Endothelial cell of umbilical vein (primary cell): ENCODE measurements at regions not wholly inside any gene's neighbourhood (a gene's known extent, or its start where the extent isn't known, plus 50 kb on each side); places are given as distances from the start of the nearest gene placed in this dataset.

Experiments
- BruUV-seq: library from RNA; stranded (reverse); fragments of 400-500 nt; replicated peaks from 2 replicates; lab custom pipeline; 2021; lab: Mats Ljungman, UMichigan
- CTCF ChIA-PET: fragments of 300-600, 350-600 bp; sonication (Branson Sonifier 250); formaldehyde crosslinking; loops from one replicate; lab custom pipeline; 2021; ENCODE audit warnings: antibody characterized with exemption, inconsistent platforms; lab: Charles Lee
- POLR2A ChIA-PET: fragments of 300-600, 350-600 bp; sonication (Branson Sonifier 250); formaldehyde crosslinking; loops from one replicate; lab custom pipeline; 2021; ENCODE audit warnings: antibody characterized with exemption, inconsistent platforms; lab: Charles Lee
- DNase-seq: peaks from one replicate; pipeline ENCODE4 v3.0.0-alpha.2; 2011; ENCODE audit warnings: low read depth, low spot score
- FAIRE-seq: peaks from 2 replicates; lab custom pipeline; 2011; peaks lifted over from hg19 to GRCh38; lab: Jason Lieb, UNC
- H2AFZ ChIP-seq: 2 replicates; pipeline ENCODE4 v1.6.0; 2012; ENCODE audit warnings: low read depth, low read length, control low read depth, inconsistent platforms
- H3K27ac ChIP-seq: 2 replicates; pipeline ENCODE4 v1.5.1; 2011; ENCODE audit warnings: low read depth, mild to moderate bottlenecking, control low read depth, low read length, moderate library complexity; ENCODE audit not compliant: insufficient read depth
- H3K27me3 ChIP-seq, 2 experiments: 2 replicates each; pipeline versions ENCODE4 v1.6.0 to v1.6.1; 2011; ENCODE audit warnings: low read length in 2 of 2, mixed read lengths in 1 of 2; ENCODE audit not compliant: control insufficient read depth in 2 of 2, insufficient read depth in 2 of 2
- H3K36me3 ChIP-seq, 2 experiments: 2 replicates in 1 of 2; 3 replicates in 1 of 2; pipeline ENCODE4 v1.5.1; 2011; ENCODE audit warnings: low read length in 2 of 2, mild to moderate bottlenecking in 1 of 2, moderate library complexity in 1 of 2; ENCODE audit not compliant: control insufficient read depth in 2 of 2, insufficient read depth in 2 of 2; ENCODE audit errors: extremely low read depth in 1 of 2
- H3K4me1 ChIP-seq: 3 replicates; pipeline ENCODE4 v1.5.1; 2011; ENCODE audit warnings: mild to moderate bottlenecking, low read length; ENCODE audit not compliant: control insufficient read depth, insufficient read depth; ENCODE audit errors: extremely low read depth
- H3K4me2 ChIP-seq: 2 replicates; pipeline ENCODE4 v1.6.1; 2011; ENCODE audit warnings: low read length, control low read depth, mixed read lengths; ENCODE audit not compliant: insufficient read depth
- H3K4me3 ChIP-seq, 3 experiments: fragments of 200-600 bp in 1 of 3; sonication (generic), shearing (Covaris generic) in 1 of 3; replicated peaks in 1 of 3; 2 replicates each; pipeline ENCODE4 v1.5.1; 2011 to 2016; ENCODE audit warnings: control low read depth in 3 of 3, low read length in 3 of 3, mild to moderate bottlenecking in 2 of 3, inconsistent platforms in 1 of 3, low read depth in 1 of 3, moderate library complexity in 1 of 3; ENCODE audit not compliant: insufficient read depth in 1 of 3
- H3K79me2 ChIP-seq: 2 replicates; pipeline ENCODE4 v1.6.0; 2012; ENCODE audit warnings: low read length, inconsistent platforms; ENCODE audit not compliant: control insufficient read depth, insufficient read depth
- H3K9ac ChIP-seq: replicated peaks from 2 replicates; pipeline ENCODE3; 2011; ENCODE audit warnings: low read length, control low read depth; ENCODE audit not compliant: insufficient read depth; ENCODE audit errors: extremely low read depth
- H3K9me1 ChIP-seq: replicated peaks from 3 replicates; pipeline ENCODE4 v1.6.0; 2011; ENCODE audit warnings: mild to moderate bottlenecking, low read length; ENCODE audit not compliant: control insufficient read depth, insufficient read depth; ENCODE audit errors: extremely low read depth
- H3K9me3 ChIP-seq: replicated peaks from 2 replicates; pipeline ENCODE4 v1.5.1; 2012; ENCODE audit warnings: low read length, inconsistent platforms; ENCODE audit not compliant: control insufficient read depth, insufficient read depth
- H4K20me1 ChIP-seq: replicated peaks from 2 replicates; pipeline ENCODE3; 2011; ENCODE audit warnings: mild to moderate bottlenecking, low read length; ENCODE audit not compliant: control insufficient read depth, insufficient read depth; ENCODE audit errors: extremely low read depth
- CTCF ChIP-seq, 2 donors: IDR thresholded peaks; 1 replicate in 1 of 2; 2 replicates in 1 of 2; pipeline ENCODE4 v1.5.1; 2011; ENCODE audit warnings: low read length in 2 of 2, mild to moderate bottlenecking in 2 of 2, moderate library complexity in 2 of 2, control low read depth in 1 of 2, inconsistent platforms in 1 of 2, low read depth in 1 of 2; ENCODE audit not compliant: insufficient read depth in 1 of 2; ENCODE audit errors: extremely low read depth in 1 of 2
- EZH2 ChIP-seq: IDR thresholded peaks from 2 replicates; pipeline ENCODE4 v1.6.1; 2012; ENCODE audit warnings: borderline replicate concordance, low read depth, mild to moderate bottlenecking, moderate library complexity, low read length, inconsistent platforms; ENCODE audit not compliant: severe bottlenecking
- FOS ChIP-seq: IDR thresholded peaks from 2 replicates; pipeline ENCODE4 v1.6.1; 2011; ENCODE audit warnings: mild to moderate bottlenecking, low read length, moderate library complexity, borderline replicate concordance; ENCODE audit not compliant: insufficient read depth
- GATA2 ChIP-seq: IDR thresholded peaks from 2 replicates; pipeline ENCODE4 v1.7.0; 2011; ENCODE audit warnings: low read depth, mild to moderate bottlenecking, moderate library complexity, mixed read lengths, low read length; ENCODE audit not compliant: insufficient read length, insufficient read depth
- JUN ChIP-seq: IDR thresholded peaks from 2 replicates; pipeline ENCODE4 v1.6.1; 2011; ENCODE audit warnings: borderline replicate concordance, low read depth; ENCODE audit not compliant: insufficient read length, insufficient read depth
- MAX ChIP-seq: IDR thresholded peaks from 2 replicates; pipeline ENCODE4 v1.6.1; 2011; ENCODE audit not compliant: insufficient read depth, insufficient read length
- MYC ChIP-seq: IDR thresholded peaks from one replicate; pipeline ENCODE4 v1.6.1; 2011; ENCODE audit warnings: mild to moderate bottlenecking, low read depth, low read length
- POLR2A ChIP-seq: IDR thresholded peaks from 2 replicates; pipeline ENCODE4 v1.6.1; 2012; ENCODE audit warnings: low read depth, mild to moderate bottlenecking, control low read depth, low read length
- POLR2AphosphoS5 ChIP-seq: IDR thresholded peaks from 2 replicates; pipeline ENCODE4 v1.6.1; 2012; ENCODE audit warnings: low read depth, mild to moderate bottlenecking, control low read depth, low read length, moderate library complexity; ENCODE audit not compliant: insufficient read depth
- dilution Hi-C: fragments of 300-500 bp; cut with MboI; formaldehyde crosslinking; loops from one replicate; pipeline ENCODE4 v1.15.0; 2019; ENCODE audit warnings: low sequenced_read_pairs; ENCODE audit not compliant: extremely low pct_ligation_motif_present
- intact Hi-C: fragments of 100-400 bp; cut with micrococcal nuclease; formaldehyde crosslinking; loops from one replicate; pipeline ENCODE4 v1.10.0; 2022

GRCh38 chr12:54740882-54741281 is 92.7 kb upstream of the DCD start:
- Histone ChIP-seq H3K36me3 (no peaks in the 10 kb centered on the region), H3K79me2 (no peaks in the 10 kb centered on the region), H4K20me1 (no peaks in the 10 kb centered on the region), H3K4me1 (no peaks in the 10 kb centered on the region), H2AFZ (no peak overlapping the region), H3K27me3 (no peaks in the 10 kb centered on the region), H3K9me3 (no peaks in the 10 kb centered on the region), H3K27ac (no peak overlapping the region), H3K4me2 (no peak overlapping the region), H3K9me1 (no peaks in the 10 kb centered on the region), H3K4me3 (no peak overlapping the region), H3K9ac (no peak overlapping the region)
- no peak for FAIRE-seq
- dilution Hi-C loops (no loop called here), intact Hi-C loops (no loop called here)
- no peak for DNase-seq
- POLR2A ChIA-PET: no interaction called here
- CTCF ChIA-PET: no interaction called here
- no TSS peak for BruUV-seq
- no peak for TF ChIP-seq POLR2A
- no peak for TF ChIP-seq POLR2AphosphoS5
- TF ChIP-seq GATA2: no peak
- TF ChIP-seq FOS: no peak
- TF ChIP-seq CTCF (IDR thresholded peaks at IDR 0.05; ENCODE audit: extremely low read depth in 1 of 2, insufficient read depth in 1 of 2, low read depth in 1 of 2, low read length in 2 of 2): no peak
- no peak for TF ChIP-seq MAX
- TF ChIP-seq MYC: no peak
- TF ChIP-seq EZH2: no peak
- TF ChIP-seq JUN: no peak
